GM18505 (cell line): ENCODE measurements at regions not wholly inside any gene's neighbourhood (a gene's known extent, or its start where the extent isn't known, plus 50 kb on each side); places are given as distances from the start of the nearest gene placed in this dataset.

Experiments used
- ATAC-seq: cut with Tn5 transposase; IDR thresholded peaks from one replicate; pipeline ENCODE4 v1.9.1; 2021; ENCODE audit not compliant: unreplicated experiment
- POLR2A ChIP-seq: IDR thresholded peaks from 4 replicates; pipeline ENCODE4 v1.6.1; 2011; ENCODE audit warnings: borderline replicate concordance; ENCODE audit not compliant: insufficient read depth, insufficient read length; ENCODE audit errors: extremely low read depth

- TF ChIP-seq POLR2A = no peak
- ATAC-seq = no peak
These were observed 331.4 kb downstream of the CCSER2 start for GRCh38 chr10:84659497-84660439.

GRCh38 chr10:84660450-84661159, 332.2 kb downstream of the CCSER2 start:
- TF ChIP-seq POLR2A = no peak
- ATAC-seq = no peak

GRCh38 chr10:84665211-84665610, 336.8 kb downstream of the CCSER2 start:
- ATAC-seq = no peak
- no peak for TF ChIP-seq POLR2A

GRCh38 chr10:84665883-84666463, 337.6 kb downstream of the CCSER2 start:
- ATAC-seq = peak; percentile 82
- TF ChIP-seq POLR2A = no peak

- TF ChIP-seq POLR2A = no peak
- no peak for ATAC-seq
These were observed 339.9 kb downstream of the CCSER2 start for GRCh38 chr10:84668186-84668763.

- no peak for TF ChIP-seq POLR2A
- ATAC-seq = no peak
These were observed 346.7 kb downstream of the CCSER2 start for GRCh38 chr10:84675060-84675459.

- TF ChIP-seq POLR2A = no peak
- ATAC-seq = no peak
These were observed 348.1 kb downstream of the CCSER2 start for GRCh38 chr10:84676536-84676935.

GRCh38 chr10:84681781-84682180, 353.4 kb downstream of the CCSER2 start:
- TF ChIP-seq POLR2A = no peak
- ATAC-seq = no peak

GRCh38 chr10:84683550-84683949, 355.2 kb downstream of the CCSER2 start:
- no peak for ATAC-seq
- TF ChIP-seq POLR2A = no peak

- no peak for ATAC-seq
- TF ChIP-seq POLR2A = no peak
These were observed 355.8 kb downstream of the CCSER2 start for GRCh38 chr10:84683980-84684740.

GRCh38 chr10:84685047-84685660, 356.8 kb downstream of the CCSER2 start:
- ATAC-seq = no peak
- TF ChIP-seq POLR2A = no peak

- no peak for TF ChIP-seq POLR2A
- no peak for ATAC-seq
These were observed 364.6 kb downstream of the CCSER2 start for GRCh38 chr10:84693006-84693405.

- no peak for ATAC-seq
- TF ChIP-seq POLR2A = no peak
These were observed 367.5 kb downstream of the CCSER2 start for GRCh38 chr10:84695902-84696301.

GRCh38 chr10:84696610-84697009, 368.2 kb downstream of the CCSER2 start:
- no peak for TF ChIP-seq POLR2A
- ATAC-seq = no peak
